ENCODE measurements at regions not wholly inside any gene's neighbourhood (a gene's known extent, or its start where the extent isn't known, plus 50 kb on each side); places are given as distances from the start of the nearest gene placed in this dataset.

DNA sequence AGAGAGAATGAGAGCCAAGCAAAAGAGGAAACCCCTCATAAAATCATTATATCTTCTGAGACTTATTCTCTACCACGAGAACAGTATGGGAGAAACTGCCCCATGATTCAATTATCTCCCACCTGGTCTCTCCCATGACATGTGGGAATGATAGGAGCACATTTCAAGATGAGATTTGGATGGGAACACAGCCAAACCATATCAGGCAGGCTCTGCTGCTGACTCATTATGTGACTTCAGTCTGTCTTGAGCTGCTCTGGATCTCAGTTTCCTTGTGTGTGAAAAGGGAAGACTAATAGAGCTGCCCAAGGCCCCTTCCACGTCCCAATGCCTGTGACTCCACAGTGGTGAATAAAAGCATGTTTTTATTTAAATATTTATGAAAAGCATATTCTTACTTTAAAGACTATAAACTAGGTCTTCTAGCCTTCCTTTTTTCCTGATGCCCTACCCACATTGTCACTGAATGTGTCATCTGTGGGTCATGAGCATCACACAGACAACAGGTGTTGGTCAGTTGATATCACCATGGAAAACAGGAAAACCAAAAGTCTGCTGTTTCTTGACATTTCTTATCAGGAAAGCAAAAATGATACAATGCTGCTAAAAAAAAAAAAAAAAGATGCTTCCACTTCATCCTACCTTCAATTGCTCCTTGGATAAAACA, 96.0 kb upstream of the PPP2R3A start:
- no peak for DNase-seq
- WGBS, 2 donors: 55 to 72% methylated on average over 2 of the region's 2 CpGs
- no peaks in the 10 kb centered on the region for H3K36me3 ChIP-seq
- intact Hi-C loops (cut with DNase I): no loop called here
- H3K4me1 ChIP-seq: peaks cover 0 to 7% (median 0%) of the 10 kb centered on the region in 9 donors
- no peak for ATAC-seq
- H3K27ac ChIP-seq: no peak overlapping the region
- peaks cover 0 to 23% (median 8%) of the 10 kb centered on the region in 11 donors for H3K9me3 ChIP-seq
- H3K4me3 ChIP-seq: no peak overlapping the region
- no peak for TF ChIP-seq CTCF (IDR thresholded peaks at IDR 0.05)
- no peaks in the 10 kb centered on the region for H3K27me3 ChIP-seq

GRCh38 chr3:135871311-135871710, 94.2 kb upstream of the PPP2R3A start:
- Histone ChIP-seq H3K4me3 (no peak overlapping the region), H3K36me3 (no peaks in the 10 kb centered on the region), H3K4me1 (peaks cover 0 to 2% (median 0%) of the 10 kb centered on the region in 9 donors), H3K9me3 (peaks cover 0 to 27% (median 8%) of the 10 kb centered on the region in 11 donors), H3K27me3 (no peaks in the 10 kb centered on the region), H3K27ac (no peak overlapping the region)
- intact Hi-C loops (cut with DNase I): no loop called here
- TF ChIP-seq CTCF (IDR thresholded peaks at IDR 0.05): no peak
- WGBS, 2 donors: 73 to 78% methylated on average over 1 of the region's 1 CpG
- ATAC-seq (peak in 1 of 8 donors; percentile 44), DNase-seq (no peak)

DNA sequence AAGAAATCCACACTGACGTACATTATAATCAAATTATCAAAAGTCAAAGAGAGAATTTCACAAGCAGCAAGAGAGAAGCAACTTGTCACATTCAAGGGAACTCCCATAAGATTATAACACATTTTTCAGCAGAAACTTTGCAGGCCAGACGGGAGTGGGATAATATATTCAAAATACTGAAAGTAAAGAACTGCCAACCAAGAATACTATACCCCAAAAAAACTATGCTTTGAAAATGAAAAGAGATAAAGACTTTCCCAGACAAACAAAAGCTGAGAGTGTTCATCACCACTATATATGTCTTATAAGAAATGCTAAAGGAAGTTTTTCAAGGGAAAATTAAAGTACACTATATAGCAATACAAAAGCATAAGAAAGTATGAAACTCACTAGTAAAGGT, 91.5 kb upstream of the PPP2R3A start:
- intact Hi-C loops (cut with DNase I): no loop called here
- peaks cover 0 to 43% (median 10%) of the 10 kb centered on the region in 11 donors for H3K9me3 ChIP-seq
- WGBS, 2 donors: 76 to 80% methylated on average over 2 of the region's 2 CpGs

DNA sequence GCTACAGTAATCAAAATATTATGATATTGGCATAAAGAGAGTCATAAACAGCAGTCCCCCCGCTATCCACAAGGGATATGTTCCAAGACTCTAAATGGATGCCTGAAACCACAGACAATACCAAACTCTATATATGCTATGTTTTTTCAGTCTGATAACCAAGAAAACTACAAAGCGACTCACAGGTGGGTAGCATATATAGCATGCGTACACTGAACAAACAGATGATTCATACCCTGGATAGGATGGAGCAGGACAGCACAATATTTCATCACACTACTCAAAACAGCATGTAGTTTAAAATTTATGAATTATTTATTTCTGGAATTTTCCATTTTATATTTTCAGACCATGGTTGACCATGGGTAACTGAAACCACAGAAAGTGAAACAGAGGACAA, 87.0 kb upstream of the PPP2R3A start:
- intact Hi-C loops (cut with DNase I): no loop called here
- no peak overlapping the region for H3K4me3 ChIP-seq
- H3K27me3 ChIP-seq: no peaks in the 10 kb centered on the region
- H3K9me3 ChIP-seq: peaks cover 0 to 37% (median 8%) of the 10 kb centered on the region in 11 donors
- H3K36me3 ChIP-seq: no peaks in the 10 kb centered on the region
- 97 to 99% methylated on average over 3 of the region's 3 CpGs for WGBS, 2 donors
- no peaks in the 10 kb centered on the region for H3K4me1 ChIP-seq
- DNase-seq (no peak), ATAC-seq (no peak)
- H3K27ac ChIP-seq: no peak overlapping the region
- no peak for TF ChIP-seq CTCF (IDR thresholded peaks at IDR 0.05)

More for the DNA sequence above, 91.5 kb upstream of the PPP2R3A start:
- TF ChIP-seq CTCF (IDR thresholded peaks at IDR 0.05): no peak
- ATAC-seq (no peak), DNase-seq (no peak)
- no peak overlapping the region for H3K27ac ChIP-seq
- peaks cover 0 to 2% (median 0%) of the 10 kb centered on the region in 9 donors for H3K4me1 ChIP-seq
- H3K36me3 ChIP-seq: no peaks in the 10 kb centered on the region
- no peaks in the 10 kb centered on the region for H3K27me3 ChIP-seq
- no peak overlapping the region for H3K4me3 ChIP-seq
